ENCODE measurements at regions not wholly inside any gene's neighbourhood (a gene's known extent, or its start where the extent isn't known, plus 50 kb on each side); places are given as distances from the start of the nearest gene placed in this dataset.

GRCh38 chr6:18997375-18997826 is 610.3 kb downstream of the RNF144B start:
- H3K4me3 ChIP-seq (replicated peaks in 1 of 2; ENCODE audit: low read depth in 2 of 2, low read length in 2 of 2) = no peak overlapping the region
- peak; percentile 60 for TF ChIP-seq CTCF (IDR thresholded peaks at IDR 0.05; ENCODE audit: low read depth, low read length)
- peak; percentile 54 to 73 for DNase-seq (ENCODE audit: low read depth in 2 of 2)

- H3K4me3 ChIP-seq (replicated peaks in 1 of 2; ENCODE audit: low read depth in 2 of 2, low read length in 2 of 2) = no peak overlapping the region
- no peak for DNase-seq (ENCODE audit: low read depth in 2 of 2)
- TF ChIP-seq CTCF (IDR thresholded peaks at IDR 0.05; ENCODE audit: low read depth, low read length) = no peak
Measured at GRCh38 chr6:19002976-19003560, 615.9 kb downstream of the RNF144B start.

- no peak overlapping the region for H3K4me3 ChIP-seq (replicated peaks in 1 of 2; ENCODE audit: low read depth in 2 of 2, low read length in 2 of 2)
- no peak for DNase-seq (ENCODE audit: low read depth in 2 of 2)
- TF ChIP-seq CTCF (IDR thresholded peaks at IDR 0.05; ENCODE audit: low read depth, low read length) = no peak
Measured at GRCh38 chr6:19004176-19004575, 617.0 kb downstream of the RNF144B start.

GRCh38 chr6:19009769-19010168 is 622.6 kb downstream of the RNF144B start:
- no peak for DNase-seq (ENCODE audit: low read depth in 2 of 2)
- TF ChIP-seq CTCF (IDR thresholded peaks at IDR 0.05; ENCODE audit: low read depth, low read length) = no peak
- H3K4me3 ChIP-seq (replicated peaks in 1 of 2; ENCODE audit: low read depth in 2 of 2, low read length in 2 of 2) = no peak overlapping the region

- no peak for TF ChIP-seq CTCF (IDR thresholded peaks at IDR 0.05; ENCODE audit: low read depth, low read length)
- no peak for DNase-seq (ENCODE audit: low read depth in 2 of 2)
- no peak overlapping the region for H3K4me3 ChIP-seq (replicated peaks in 1 of 2; ENCODE audit: low read depth in 2 of 2, low read length in 2 of 2)
Measured at GRCh38 chr6:19013026-19013705, 626.0 kb downstream of the RNF144B start.

- peak; percentile 52 for TF ChIP-seq CTCF (IDR thresholded peaks at IDR 0.05; ENCODE audit: low read depth, low read length)
- peak; percentile 51 to 55 for DNase-seq (ENCODE audit: low read depth in 2 of 2)
- H3K4me3 ChIP-seq (replicated peaks in 1 of 2; ENCODE audit: low read depth in 2 of 2, low read length in 2 of 2) = no peak overlapping the region
Measured at GRCh38 chr6:19024737-19025136, 637.6 kb downstream of the RNF144B start.

All from cardiac fibroblast (primary cell).